H1 (cell line): ENCODE measurements at regions not wholly inside any gene's neighbourhood (a gene's known extent, or its start where the extent isn't known, plus 50 kb on each side); places are given as distances from the start of the nearest gene placed in this dataset.
A peak's percentile ranks its signal among the peaks of the same experiment; 100 is the strongest.

Experiments
- CBX8 ChIP-seq: fragments of 300-800, 300-1000 bp; sonication (generic); IDR thresholded peaks from 2 replicates; pipeline ENCODE4 v1.7.1; 2016; ENCODE audit warnings: low read depth, low read length, borderline replicate concordance
- KDM4A ChIP-seq: IDR thresholded peaks from one replicate; pipeline ENCODE4 v1.7.1; 2012; ENCODE audit warnings: low read depth, mild to moderate bottlenecking, moderate library complexity, low read length, inconsistent platforms; ENCODE audit not compliant: severe bottlenecking
- MAFK ChIP-seq: IDR thresholded peaks from 2 replicates; pipeline ENCODE4 v1.6.1; 2012; ENCODE audit warnings: low read depth, mild to moderate bottlenecking, improper control_type of control experiment, low read length
- RFX5 ChIP-seq: IDR thresholded peaks from 2 replicates; pipeline ENCODE4 v1.6.1; 2011; ENCODE audit warnings: low read depth, low read length, improper control_type of control experiment, borderline replicate concordance
- SUZ12 ChIP-seq: fragments of 200-600 bp; sonication (generic); IDR thresholded peaks from 2 replicates; pipeline ENCODE4 v1.6.1; 2012; ENCODE audit warnings: mild to moderate bottlenecking, inconsistent platforms, low read length, moderate library complexity, mixed read lengths
- TF ChIP-seq, protein P1 (sequence below): IDR thresholded peaks from 2 replicates; pipeline ENCODE4 v1.6.1; 2011; ENCODE audit warnings: low read depth, mild to moderate bottlenecking, low read length; ENCODE audit not compliant: insufficient read depth
- TF ChIP-seq, protein P2 (sequence below): IDR thresholded peaks from 2 replicates; pipeline ENCODE4 v1.6.1; 2012; ENCODE audit warnings: inconsistent platforms
- TF ChIP-seq, protein P3 (sequence below), 3 experiments: IDR thresholded peaks; 1 replicate in 2 of 3; 2 replicates in 1 of 3; pipeline versions ENCODE4 v1.5.1 to v1.6.1; 2011; ENCODE audit warnings: low read length in 3 of 3, mild to moderate bottlenecking in 3 of 3, inconsistent platforms in 2 of 3, low read depth in 1 of 3, moderate library complexity in 1 of 3; ENCODE audit not compliant: insufficient read depth in 1 of 3; ENCODE audit errors: control extremely low read depth in 1 of 3

DNA sequence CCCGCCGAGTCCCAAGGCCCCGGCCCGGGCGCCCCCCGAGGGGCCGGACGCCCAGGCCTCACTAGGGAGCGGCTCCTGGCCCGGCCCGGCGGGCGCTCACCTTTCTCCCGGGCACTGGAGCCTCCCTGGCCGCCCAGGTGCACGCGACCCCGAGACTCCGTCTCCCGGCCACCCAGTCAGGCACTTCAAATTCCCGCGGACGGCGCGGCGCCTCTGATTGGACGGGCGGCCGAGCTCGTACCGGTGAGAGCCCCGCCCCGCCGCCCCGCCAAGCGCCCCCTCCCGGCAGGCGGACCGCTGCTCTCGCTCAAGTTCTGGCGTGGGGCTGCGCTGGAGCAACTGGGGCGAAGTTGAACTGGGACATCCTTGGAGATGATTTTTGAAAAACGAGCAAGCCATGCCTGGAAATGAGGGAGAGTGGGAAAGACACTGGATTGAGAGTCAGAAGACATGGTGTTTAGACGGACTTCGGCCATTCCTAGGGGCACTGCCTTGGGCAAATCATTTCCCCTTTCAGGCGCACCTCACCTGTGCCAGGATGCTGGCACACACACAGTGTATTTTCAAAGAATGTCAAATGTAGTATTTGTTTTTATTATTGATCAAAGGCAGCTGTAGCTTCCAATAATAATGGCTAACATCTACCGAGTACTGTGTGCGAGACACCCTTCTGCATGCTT is 485.3 kb downstream of the UQCRFS1 start (continued):
- TF ChIP-seq, protein P1, sequence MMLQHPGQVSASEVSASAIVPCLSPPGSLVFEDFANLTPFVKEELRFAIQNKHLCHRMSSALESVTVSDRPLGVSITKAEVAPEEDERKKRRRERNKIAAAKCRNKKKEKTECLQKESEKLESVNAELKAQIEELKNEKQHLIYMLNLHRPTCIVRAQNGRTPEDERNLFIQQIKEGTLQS, result no peak
- TF ChIP-seq CBX8, result no peak
- TF ChIP-seq, protein P2, sequence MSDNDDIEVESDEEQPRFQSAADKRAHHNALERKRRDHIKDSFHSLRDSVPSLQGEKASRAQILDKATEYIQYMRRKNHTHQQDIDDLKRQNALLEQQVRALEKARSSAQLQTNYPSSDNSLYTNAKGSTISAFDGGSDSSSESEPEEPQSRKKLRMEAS, result peak; percentile 75
- TF ChIP-seq KDM4A, result peak; percentile 65
- TF ChIP-seq SUZ12, result no peak
- TF ChIP-seq, protein P3, sequence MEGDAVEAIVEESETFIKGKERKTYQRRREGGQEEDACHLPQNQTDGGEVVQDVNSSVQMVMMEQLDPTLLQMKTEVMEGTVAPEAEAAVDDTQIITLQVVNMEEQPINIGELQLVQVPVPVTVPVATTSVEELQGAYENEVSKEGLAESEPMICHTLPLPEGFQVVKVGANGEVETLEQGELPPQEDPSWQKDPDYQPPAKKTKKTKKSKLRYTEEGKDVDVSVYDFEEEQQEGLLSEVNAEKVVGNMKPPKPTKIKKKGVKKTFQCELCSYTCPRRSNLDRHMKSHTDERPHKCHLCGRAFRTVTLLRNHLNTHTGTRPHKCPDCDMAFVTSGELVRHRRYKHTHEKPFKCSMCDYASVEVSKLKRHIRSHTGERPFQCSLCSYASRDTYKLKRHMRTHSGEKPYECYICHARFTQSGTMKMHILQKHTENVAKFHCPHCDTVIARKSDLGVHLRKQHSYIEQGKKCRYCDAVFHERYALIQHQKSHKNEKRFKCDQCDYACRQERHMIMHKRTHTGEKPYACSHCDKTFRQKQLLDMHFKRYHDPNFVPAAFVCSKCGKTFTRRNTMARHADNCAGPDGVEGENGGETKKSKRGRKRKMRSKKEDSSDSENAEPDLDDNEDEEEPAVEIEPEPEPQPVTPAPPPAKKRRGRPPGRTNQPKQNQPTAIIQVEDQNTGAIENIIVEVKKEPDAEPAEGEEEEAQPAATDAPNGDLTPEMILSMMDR (IDR thresholded peaks at IDR 0.05; ENCODE audit: control extremely low read depth in 1 of 3, insufficient read depth in 1 of 3, low read depth in 1 of 3, low read length in 3 of 3), result peak; percentile 43 to 64 (median 60)
- no peak for TF ChIP-seq RFX5
- no peak for TF ChIP-seq MAFK
